Lower lobe of right lung (tissue), 2 donors: ENCODE measurements at regions not wholly inside any gene's neighbourhood (a gene's known extent, or its start where the extent isn't known, plus 50 kb on each side); places are given as distances from the start of the nearest gene placed in this dataset.

Experiments used
- ATAC-seq, 2 donors: fragments of 200-7000 bp; cut with Tn5 transposase; one replicate each; pipeline ENCODE4 v1.9.1; 2020 to 2022; ENCODE audit warnings: mild to moderate bottlenecking in 2 of 2, moderate library complexity in 2 of 2
- DNase-seq: peaks from one replicate; pipeline ENCODE4 v3.0.0-alpha.2; 2020
- H3K27ac ChIP-seq: fragments of 200-600 bp; one replicate; pipeline ENCODE4 v1.8.0; 2022
- H3K27me3 ChIP-seq: fragments of 200-600 bp; one replicate; pipeline ENCODE4 v1.8.0; 2022; ENCODE audit warnings: low read depth
- H3K36me3 ChIP-seq: fragments of 200-600 bp; one replicate; pipeline ENCODE4 v1.8.0; 2022; ENCODE audit warnings: mild to moderate bottlenecking
- H3K4me1 ChIP-seq: fragments of 200-600 bp; one replicate; pipeline ENCODE4 v1.8.0; 2022
- H3K4me3 ChIP-seq: fragments of 200-600 bp; one replicate; pipeline ENCODE4 v1.8.0; 2022; ENCODE audit warnings: mild to moderate bottlenecking
- H3K9me3 ChIP-seq: fragments of 200-600 bp; one replicate; pipeline ENCODE4 v1.8.0; 2022
- CTCF ChIP-seq: fragments of 200-600 bp; IDR thresholded peaks from one replicate; pipeline ENCODE4 v1.8.0; 2022; ENCODE audit warnings: antibody characterized with exemption, mild to moderate bottlenecking
- intact Hi-C: fragments of 100-400 bp; cut with DNase I; formaldehyde crosslinking; loops from one replicate; pipeline ENCODE4 v1.11.0; 2022
- donor health status: DM: no; HTN: yes; CAD: no; lungs with severe emphysema.

- no peak overlapping the region for H3K27ac ChIP-seq
- intact Hi-C loops: no loop called here
- no peaks in the 10 kb centered on the region for H3K27me3 ChIP-seq
- DNase-seq (no peak), ATAC-seq (no peak)
- H3K36me3 ChIP-seq: no peaks in the 10 kb centered on the region
- no peak overlapping the region for H3K4me3 ChIP-seq
- no peak for TF ChIP-seq CTCF
- no peaks in the 10 kb centered on the region for H3K4me1 ChIP-seq
- no peaks in the 10 kb centered on the region for H3K9me3 ChIP-seq
Measured at GRCh38 chr4:54392479-54392878, 163.4 kb downstream of the PDGFRA start.

GRCh38 chr4:54393243-54393642 lies 164.2 kb downstream of the PDGFRA start:
- no peak overlapping the region for H3K27ac ChIP-seq
- H3K9me3 ChIP-seq: no peaks in the 10 kb centered on the region
- ATAC-seq (no peak), DNase-seq (no peak)
- intact Hi-C loops: no loop called here
- no peak overlapping the region for H3K4me3 ChIP-seq
- no peaks in the 10 kb centered on the region for H3K27me3 ChIP-seq
- no peaks in the 10 kb centered on the region for H3K4me1 ChIP-seq
- no peak for TF ChIP-seq CTCF
- no peaks in the 10 kb centered on the region for H3K36me3 ChIP-seq

GRCh38 chr4:54395013-54395527 lies 166.0 kb downstream of the PDGFRA start:
- H3K36me3 ChIP-seq: no peaks in the 10 kb centered on the region
- no peak for ATAC-seq

GRCh38 chr4:54400188-54400587 lies 171.1 kb downstream of the PDGFRA start:
- ATAC-seq: no peak
- no peak for TF ChIP-seq CTCF
- no peaks in the 10 kb centered on the region for H3K36me3 ChIP-seq

More at GRCh38 chr4:54395013-54395527, 166.0 kb downstream of the PDGFRA start:
- TF ChIP-seq CTCF: no peak
- Histone ChIP-seq H3K27me3 (no peaks in the 10 kb centered on the region), H3K9me3 (no peaks in the 10 kb centered on the region), H3K27ac (no peak overlapping the region), H3K4me1 (no peaks in the 10 kb centered on the region), H3K4me3 (no peak overlapping the region)
- intact Hi-C loops: no loop called here
- no peak for DNase-seq

GRCh38 chr4:54400802-54401201 lies 171.7 kb downstream of the PDGFRA start:
- DNase-seq (no peak), ATAC-seq (peak in 1 of 2 donors; percentile 41)

More at GRCh38 chr4:54400188-54400587, 171.1 kb downstream of the PDGFRA start:
- H3K4me3 ChIP-seq: no peak overlapping the region
- H3K9me3 ChIP-seq: no peaks in the 10 kb centered on the region
- DNase-seq: no peak
- intact Hi-C loops: no loop called here
- H3K4me1 ChIP-seq: no peaks in the 10 kb centered on the region
- no peaks in the 10 kb centered on the region for H3K27me3 ChIP-seq
- H3K27ac ChIP-seq: no peak overlapping the region

More at GRCh38 chr4:54400802-54401201, 171.7 kb downstream of the PDGFRA start:
- intact Hi-C loops: no loop called here
- H3K27ac ChIP-seq: no peak overlapping the region
- H3K9me3 ChIP-seq: no peaks in the 10 kb centered on the region
- H3K4me1 ChIP-seq: no peaks in the 10 kb centered on the region
- H3K36me3 ChIP-seq: no peaks in the 10 kb centered on the region
- H3K4me3 ChIP-seq: no peak overlapping the region
- H3K27me3 ChIP-seq: no peaks in the 10 kb centered on the region
- TF ChIP-seq CTCF: no peak
